ENCODE measurements at regions not wholly inside any gene's neighbourhood (a gene's known extent, or its start where the extent isn't known, plus 50 kb on each side); places are given as distances from the start of the nearest gene placed in this dataset.

DNA sequence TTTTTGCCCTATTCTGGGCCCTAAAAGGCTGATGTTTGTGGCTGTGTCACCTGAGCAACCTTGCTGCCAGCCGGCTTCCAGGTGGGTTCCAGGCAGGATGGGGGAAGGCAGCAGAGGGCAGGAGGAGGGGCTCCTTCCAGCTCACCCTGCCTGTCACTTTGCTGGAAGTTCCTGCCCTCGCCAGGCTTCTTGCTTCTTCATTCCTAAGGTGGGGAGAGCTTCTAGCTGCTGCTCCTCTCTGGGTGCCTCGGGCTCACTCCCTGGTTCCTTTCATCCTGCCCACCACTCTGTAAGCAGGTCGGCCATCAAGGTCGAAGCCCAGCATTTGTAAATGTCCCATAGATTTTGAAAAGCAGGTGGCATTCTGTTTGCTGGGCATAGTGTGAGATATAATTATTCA is 249.4 kb upstream of the HS6ST1 start:
- Histone ChIP-seq H4K20me1 (ENCODE audit: insufficient read depth) (no peaks in the 10 kb centered on the region), H2AFZ (no peak overlapping the region), H3K79me2 (ENCODE audit: low read depth) (no peaks in the 10 kb centered on the region), H3K36me3 (ENCODE audit: low read depth) (no peaks in the 10 kb centered on the region), H3F3A (ENCODE audit: insufficient read depth, low read depth) (no peaks in the 10 kb centered on the region), H3K9me3 (ENCODE audit: insufficient read depth, low read depth) (no peaks in the 10 kb centered on the region), H3K9me2 (ENCODE audit: insufficient read depth) (no peaks in the 10 kb centered on the region), H3K27ac (no peak overlapping the region), H3K27me3 (ENCODE audit: insufficient read depth, low read depth) (no peaks in the 10 kb centered on the region; the same call in 1 of the 2 replicates), H3K4me2 (no peak overlapping the region), H3K4me1 (replicated peaks; ENCODE audit: insufficient read depth) (no peaks in the 10 kb centered on the region; the same call in 1 of the 2 replicates), H3K4me3 (no peak overlapping the region)
- no TSS peak for BruUV-seq (replicated peaks)
- ChIA-PET CTCF (no interaction called here), POLR2A (ENCODE audit: unreplicated experiment) (no interaction called here)
- TF ChIP-seq CTCF (conservative IDR thresholded peaks at IDR 0.05) (no peak), EZH2 (IDR thresholded peaks at IDR 0.05; ENCODE audit: low read depth) (no peak)
- no peak for DNase-seq
- intact Hi-C loops (cut with micrococcal nuclease; ENCODE audit: unreplicated experiment): no loop called here

DNA sequence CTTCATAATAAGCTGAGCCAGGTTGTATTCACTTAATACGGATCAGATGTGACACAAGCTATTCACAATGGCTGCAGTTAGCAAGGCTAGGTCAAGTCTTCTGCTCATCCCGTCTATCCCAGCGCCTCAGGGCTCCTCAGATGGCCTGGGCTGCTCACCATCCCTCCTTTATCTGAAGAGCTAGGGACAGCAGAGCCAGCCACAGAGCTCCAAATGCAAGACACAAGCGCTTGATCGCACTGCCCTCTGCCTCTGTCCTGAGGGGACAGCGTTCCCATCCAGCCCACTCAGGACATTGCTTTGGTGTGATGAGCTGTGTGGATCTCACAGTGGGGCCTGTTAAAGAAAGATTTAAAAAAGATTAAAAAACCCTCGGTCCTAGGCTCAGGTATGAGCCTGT is 254.4 kb upstream of the HS6ST1 start:
- intact Hi-C loops (cut with micrococcal nuclease; ENCODE audit: unreplicated experiment): no loop called here
- Histone ChIP-seq H3K79me2 (ENCODE audit: low read depth) (no peaks in the 10 kb centered on the region), H3K4me3 (no peak overlapping the region), H4K20me1 (ENCODE audit: insufficient read depth) (no peaks in the 10 kb centered on the region), H2AFZ (no peak overlapping the region), H3K27ac (no peak overlapping the region), H3K27me3 (ENCODE audit: insufficient read depth, low read depth) (peaks cover 5% of the 10 kb centered on the region; the same call in 1 of the 2 replicates), H3K9me3 (ENCODE audit: insufficient read depth, low read depth) (no peaks in the 10 kb centered on the region), H3K9me2 (ENCODE audit: insufficient read depth) (no peaks in the 10 kb centered on the region), H3K4me1 (replicated peaks; ENCODE audit: insufficient read depth) (no peaks in the 10 kb centered on the region), H3F3A (ENCODE audit: insufficient read depth, low read depth) (no peaks in the 10 kb centered on the region), H3K36me3 (ENCODE audit: low read depth) (no peaks in the 10 kb centered on the region), H3K4me2 (no peak overlapping the region)
- BruUV-seq (replicated peaks): no TSS peak
- TF ChIP-seq EZH2 (IDR thresholded peaks at IDR 0.05; ENCODE audit: low read depth) (no peak), CTCF (conservative IDR thresholded peaks at IDR 0.05) (no peak)
- ChIA-PET CTCF (no interaction called here), POLR2A (ENCODE audit: unreplicated experiment) (no interaction called here)
- no peak for DNase-seq

GRCh38 chr2:128573531-128573930 is 254.9 kb upstream of the HS6ST1 start:
- no peak for DNase-seq
- no peaks in the 10 kb centered on the region for H3K36me3 ChIP-seq (ENCODE audit: low read depth)
- H3K4me3 ChIP-seq: no peak overlapping the region
- H3K27me3 ChIP-seq (ENCODE audit: insufficient read depth, low read depth): peaks cover 5% of the 10 kb centered on the region; the same call in 1 of the 2 replicates
- H3K9me3 ChIP-seq (ENCODE audit: insufficient read depth, low read depth): no peaks in the 10 kb centered on the region
- H3K4me1 ChIP-seq (replicated peaks; ENCODE audit: insufficient read depth): no peaks in the 10 kb centered on the region
- H3K4me2 ChIP-seq: no peak overlapping the region
- H3F3A ChIP-seq (ENCODE audit: insufficient read depth, low read depth): no peaks in the 10 kb centered on the region
- intact Hi-C loops (cut with micrococcal nuclease; ENCODE audit: unreplicated experiment): no loop called here
- no peaks in the 10 kb centered on the region for H3K79me2 ChIP-seq (ENCODE audit: low read depth)
- ChIA-PET POLR2A (ENCODE audit: unreplicated experiment) (no interaction called here), CTCF (no interaction called here)
- no peak for TF ChIP-seq EZH2 (IDR thresholded peaks at IDR 0.05; ENCODE audit: low read depth)
- TF ChIP-seq CTCF (conservative IDR thresholded peaks at IDR 0.05): no peak
- no peak overlapping the region for H2AFZ ChIP-seq
- H4K20me1 ChIP-seq (ENCODE audit: insufficient read depth): no peaks in the 10 kb centered on the region
- no TSS peak for BruUV-seq (replicated peaks)
- no peaks in the 10 kb centered on the region for H3K9me2 ChIP-seq (ENCODE audit: insufficient read depth)
- no peak overlapping the region for H3K27ac ChIP-seq
